H1 (cell line): ENCODE measurements at regions not wholly inside any gene's neighbourhood (a gene's known extent, or its start where the extent isn't known, plus 50 kb on each side); places are given as distances from the start of the nearest gene placed in this dataset.

ENCODE experiments used
- CTCF ChIA-PET: fragments of 300-600 bp; sonication (Branson Sonifier 250); formaldehyde crosslinking; loops from one replicate; lab custom pipeline; 2021; ENCODE audit not compliant: partially characterized antibody; lab: Charles Lee
- POLR2A ChIA-PET: fragments of 300-600 bp; sonication (Branson Sonifier 250); formaldehyde crosslinking; loops from one replicate; lab custom pipeline; 2021; ENCODE audit warnings: inconsistent platforms; ENCODE audit not compliant: partially characterized antibody; lab: Charles Lee
- DNase-seq, 2 experiments: peaks; one replicate each; pipeline versions ENCODE4 v3.0.0 to v3.0.0-alpha.2; 2010 to 2022; ENCODE audit warnings: low spot score in 2 of 2, low read depth in 1 of 2, mixed read lengths in 1 of 2
- FAIRE-seq: peaks from 2 replicates; lab custom pipeline; 2011; peaks lifted over from hg19 to GRCh38; lab: Jason Lieb, UNC
- H2AFZ ChIP-seq: 2 replicates; pipeline ENCODE4 v1.8.1; 2012; ENCODE audit warnings: low read length, inconsistent platforms
- H2AK5ac ChIP-seq: 2 replicates; pipeline ENCODE4 v1.6.1; 2013; ENCODE audit warnings: low read depth, low read length
- H2BK120ac ChIP-seq: replicated peaks from 2 replicates; pipeline ENCODE3; 2013; ENCODE audit warnings: low read depth, low read length, inconsistent platforms
- H2BK12ac ChIP-seq: 2 replicates; pipeline ENCODE4 v1.6.1; 2013; ENCODE audit warnings: low read depth, low read length
- H2BK15ac ChIP-seq: 2 replicates; pipeline ENCODE4 v1.6.1; 2013; ENCODE audit warnings: low read length
- H2BK20ac ChIP-seq: 2 replicates; pipeline ENCODE4 v1.6.1; 2013; ENCODE audit warnings: low read length
- H2BK5ac ChIP-seq: 2 replicates; pipeline ENCODE4 v1.6.1; 2013; ENCODE audit warnings: low read depth, low read length
- H3K14ac ChIP-seq: 2 replicates; pipeline ENCODE4 v1.6.1; 2013; ENCODE audit warnings: inconsistent platforms; ENCODE audit not compliant: insufficient read length
- H3K18ac ChIP-seq: 2 replicates; pipeline ENCODE4 v1.6.1; 2013; ENCODE audit warnings: low read length; ENCODE audit errors: extremely low read depth
- H3K23ac ChIP-seq: 2 replicates; pipeline ENCODE4 v1.6.1; 2013; ENCODE audit warnings: inconsistent platforms; ENCODE audit not compliant: insufficient read length
- H3K23me2 ChIP-seq: 2 replicates; pipeline ENCODE4 v1.6.1; 2013; ENCODE audit warnings: low read depth, low read length
- H3K27ac ChIP-seq: 2 replicates; pipeline ENCODE4 v1.6.1; 2011; ENCODE audit warnings: low read depth, low read length, inconsistent platforms
- H3K27me3 ChIP-seq, 4 experiments: replicated peaks in 1 of 4; 1 replicate in 1 of 4; 2 replicates in 3 of 4; pipeline versions ENCODE4 v1.6.1 to v1.8.1; 2011 to 2013; ENCODE audit warnings: low read length in 3 of 4, mild to moderate bottlenecking in 3 of 4, inconsistent platforms in 2 of 4, mixed read lengths in 2 of 4, moderate library complexity in 1 of 4; ENCODE audit not compliant: control insufficient read depth in 3 of 4, insufficient read depth in 3 of 4; ENCODE audit errors: extremely low read depth in 1 of 4
- H3K36me3 ChIP-seq, 4 experiments: 2 replicates each; pipeline versions ENCODE4 v1.6.1 to v1.8.1; 2011 to 2013; ENCODE audit warnings: mild to moderate bottlenecking in 4 of 4, low read length in 3 of 4, moderate library complexity in 2 of 4, control low read depth in 1 of 4, inconsistent platforms in 1 of 4; ENCODE audit not compliant: insufficient read depth in 4 of 4, control insufficient read depth in 2 of 4
- H3K4ac ChIP-seq: replicated peaks from 2 replicates; pipeline ENCODE3; 2013; ENCODE audit warnings: low read length, low read depth, mixed read lengths, inconsistent platforms; ENCODE audit not compliant: insufficient read length
- H3K4me1 ChIP-seq, 4 experiments: replicated peaks in 1 of 4; 1 replicate in 1 of 4; 2 replicates in 3 of 4; pipeline versions ENCODE4 v1.6.1 to v1.8.1; 2011 to 2013; ENCODE audit warnings: low read length in 3 of 4, inconsistent platforms in 2 of 4, mixed read lengths in 1 of 4; ENCODE audit not compliant: insufficient read depth in 4 of 4, control insufficient read depth in 3 of 4
- H3K4me2 ChIP-seq, 2 experiments: 2 replicates each; pipeline versions ENCODE4 v1.6.1 to v1.8.1; 2011 to 2013; ENCODE audit warnings: low read depth in 2 of 2, low read length in 2 of 2, control low read depth in 1 of 2, inconsistent platforms in 1 of 2, mild to moderate bottlenecking in 1 of 2; ENCODE audit not compliant: insufficient read depth in 1 of 2
- H3K4me3 ChIP-seq, 4 experiments: fragments of 200-600, 300-600 bp in 1 of 4; sonication (generic), shearing (Covaris generic), sonication (Bioruptor Twin) in 1 of 4; 2 replicates each; pipeline versions ENCODE4 v1.5.1 to v1.8.1; 2011 to 2016; ENCODE audit warnings: low read length in 4 of 4, low read depth in 3 of 4, control low read depth in 2 of 4, inconsistent platforms in 2 of 4, mild to moderate bottlenecking in 2 of 4, mixed read lengths in 1 of 4, moderate library complexity in 1 of 4; ENCODE audit not compliant: insufficient read depth in 2 of 4; ENCODE audit errors: extremely low read depth in 1 of 4
- H3K56ac ChIP-seq: replicated peaks from 2 replicates; pipeline ENCODE3; 2013; ENCODE audit warnings: low read depth, mild to moderate bottlenecking, mixed read lengths, low read length, inconsistent platforms; ENCODE audit not compliant: insufficient read length
- H3K79me1 ChIP-seq: 2 replicates; pipeline ENCODE4 v1.6.1; 2013; ENCODE audit warnings: low read depth, low read length, control low read depth
- H3K79me2 ChIP-seq, 2 experiments: 2 replicates each; pipeline versions ENCODE4 v1.6.1 to v1.8.1; 2012 to 2013; ENCODE audit warnings: low read length in 2 of 2, mild to moderate bottlenecking in 2 of 2, inconsistent platforms in 1 of 2; ENCODE audit not compliant: insufficient read depth in 2 of 2, control insufficient read depth in 1 of 2
- H3K9ac ChIP-seq, 4 experiments: replicated peaks in 1 of 4; 1 replicate in 1 of 4; 2 replicates in 3 of 4; pipeline versions ENCODE4 v1.6.1 to v1.8.1; 2011 to 2013; ENCODE audit warnings: low read depth in 3 of 4, low read length in 3 of 4, control low read depth in 2 of 4, mild to moderate bottlenecking in 2 of 4, moderate library complexity in 2 of 4, inconsistent platforms in 1 of 4; ENCODE audit errors: extremely low read depth in 1 of 4
- H3K9me3 ChIP-seq, 2 experiments: 2 replicates each; pipeline versions ENCODE4 v1.6.1 to v1.8.1; 2012 to 2013; ENCODE audit warnings: mild to moderate bottlenecking in 2 of 2, moderate library complexity in 2 of 2, control low read depth in 1 of 2, inconsistent platforms in 1 of 2, low read depth in 1 of 2, low read length in 1 of 2, mixed read lengths in 1 of 2; ENCODE audit not compliant: insufficient read depth in 2 of 2
- H4K20me1 ChIP-seq, 2 experiments: replicated peaks in 1 of 2; 2 replicates each; pipeline versions ENCODE3 to v1.8.1; 2011 to 2013; ENCODE audit warnings: inconsistent platforms in 2 of 2, low read length in 2 of 2, mild to moderate bottlenecking in 1 of 2; ENCODE audit not compliant: insufficient read depth in 2 of 2, control insufficient read depth in 1 of 2
- H4K5ac ChIP-seq: 2 replicates; pipeline ENCODE4 v1.6.1; 2013; ENCODE audit warnings: low read length, low read depth, mixed read lengths, inconsistent platforms; ENCODE audit not compliant: insufficient read length
- H4K8ac ChIP-seq: 2 replicates; pipeline ENCODE4 v1.8.0; 2013; ENCODE audit warnings: mild to moderate bottlenecking, moderate library complexity, low read length, inconsistent platforms; ENCODE audit not compliant: insufficient read depth; ENCODE audit errors: extremely low read depth
- H4K91ac ChIP-seq: replicated peaks from 2 replicates; pipeline ENCODE3; 2013; ENCODE audit warnings: low read length, mixed read lengths, inconsistent platforms; ENCODE audit not compliant: insufficient read length
- RFX5 ChIP-seq: IDR thresholded peaks from 2 replicates; pipeline ENCODE4 v1.6.1; 2011; ENCODE audit warnings: low read depth, low read length, improper control_type of control experiment, borderline replicate concordance
- RXRA ChIP-seq: IDR thresholded peaks from 2 replicates; pipeline ENCODE4 v1.6.1; 2011; ENCODE audit warnings: low read depth, mild to moderate bottlenecking, low read length, moderate library complexity; ENCODE audit not compliant: insufficient read depth
- TAF1 ChIP-seq: IDR thresholded peaks from 2 replicates; pipeline ENCODE4 v1.6.1; 2011; ENCODE audit warnings: mild to moderate bottlenecking, low read depth, low read length
- WGBS, 2 experiments: shearing (Covaris generic) in 1 of 2; methylation state at CpG; one replicate each; pipeline versions ENCODE4 v1.1.6 to v1.1.7; 2013 to 2015; ENCODE audit warnings: low lambda C conversion rate in 2 of 2, mixed read lengths in 2 of 2, inconsistent platforms in 1 of 2, low coverage in 1 of 2, missing lambda C conversion rate in 1 of 2; ENCODE audit not compliant: insufficient replicate concordance in 2 of 2, insufficient coverage in 1 of 2, insufficient read length in 1 of 2; ENCODE audit errors: extremely low coverage in 1 of 2, missing lambda C conversion rate in 1 of 2; 5-methylcytosine and 5-hydroxymethylcytosine counted together

- Histone ChIP-seq H2BK12ac (no peak overlapping the region), H2BK5ac (no peak overlapping the region), H2BK15ac (no peak overlapping the region), H2BK20ac (no peak overlapping the region), H3K23ac (no peak overlapping the region), H4K20me1 (no peaks in the 10 kb centered on the region), H3K27ac (no peak overlapping the region), H4K91ac (no peak overlapping the region), H3K9ac (no peak overlapping the region), H3K4ac (no peak overlapping the region), H3K9me3 (no peaks in the 10 kb centered on the region), H2AK5ac (no peak overlapping the region), H3K18ac (no peak overlapping the region), H3K14ac (no peak overlapping the region), H2AFZ (no peak overlapping the region), H3K4me2 (no peak overlapping the region), H3K4me3 (no peak overlapping the region), H3K36me3 (no peaks in the 10 kb centered on the region), H3K56ac (no peak overlapping the region), H3K79me1 (no peaks in the 10 kb centered on the region), H2BK120ac (no peak overlapping the region), H3K79me2 (no peaks in the 10 kb centered on the region), H3K23me2 (no peaks in the 10 kb centered on the region), H4K8ac (no peak overlapping the region), H3K27me3 (no peaks in the 10 kb centered on the region), H4K5ac (no peak overlapping the region), H3K4me1 (peaks cover 0 to 2% (median 0%) of the 10 kb centered on the region in 4 experiments; a peak in 1 of 7 replicates)
- FAIRE-seq, result no peak
- 95% methylated on average over 1 of the region's 1 CpG; no CpG with 5 or more reads in 1 of the 2 experiments for WGBS, 2 experiments
- CTCF ChIA-PET, result no interaction called here
- DNase-seq, result no peak
- POLR2A ChIA-PET, result no interaction called here
- TF ChIP-seq RFX5 (no peak), TAF1 (no peak), RXRA (no peak)
These were observed 593.1 kb downstream of the MAT2B start for GRCh38 chr5:164098531-164098930.
